GM21528 (cell line): ENCODE measurements at regions not wholly inside any gene's neighbourhood (a gene's known extent, or its start where the extent isn't known, plus 50 kb on each side); places are given as distances from the start of the nearest gene placed in this dataset.

Experiments used
- ATAC-seq: cut with Tn5 transposase; IDR thresholded peaks from one replicate; pipeline ENCODE4 v1.9.1; 2021; ENCODE audit warnings: mild to moderate bottlenecking, moderate library complexity; ENCODE audit not compliant: unreplicated experiment, low FRiP score

DNA sequence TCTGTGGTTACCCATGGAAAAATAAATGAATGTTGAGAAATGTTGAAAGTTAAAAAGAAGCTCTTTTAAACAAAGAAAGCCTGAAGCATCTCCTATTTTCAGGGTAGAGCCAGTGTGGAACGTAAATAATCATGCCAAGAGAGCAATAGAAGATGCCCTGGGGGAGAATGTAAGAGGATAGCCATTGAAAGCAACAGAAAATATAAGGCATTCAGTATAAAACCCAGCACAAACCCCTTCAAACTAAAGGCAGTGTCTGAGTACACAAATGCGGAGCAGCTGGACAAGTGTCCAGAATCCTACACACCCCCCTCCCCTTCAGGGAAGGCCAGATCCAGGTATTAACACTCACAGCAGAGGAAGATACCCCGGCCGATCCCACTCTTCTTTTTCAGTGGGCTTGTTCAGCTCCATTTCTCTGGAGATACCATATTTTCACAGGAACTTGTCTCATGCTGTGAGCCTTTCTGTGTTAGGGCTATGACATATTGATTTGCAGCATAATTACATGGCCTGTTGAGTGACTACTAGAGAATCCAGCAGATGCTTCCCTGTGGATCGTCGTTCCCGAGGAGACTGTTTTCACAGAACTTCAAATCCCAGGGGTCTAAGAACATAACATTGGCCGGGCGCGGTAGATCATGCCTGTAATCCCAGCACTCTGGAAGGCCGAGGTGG is 101.2 kb downstream of the PLK2 start:
- no peak for ATAC-seq

DNA sequence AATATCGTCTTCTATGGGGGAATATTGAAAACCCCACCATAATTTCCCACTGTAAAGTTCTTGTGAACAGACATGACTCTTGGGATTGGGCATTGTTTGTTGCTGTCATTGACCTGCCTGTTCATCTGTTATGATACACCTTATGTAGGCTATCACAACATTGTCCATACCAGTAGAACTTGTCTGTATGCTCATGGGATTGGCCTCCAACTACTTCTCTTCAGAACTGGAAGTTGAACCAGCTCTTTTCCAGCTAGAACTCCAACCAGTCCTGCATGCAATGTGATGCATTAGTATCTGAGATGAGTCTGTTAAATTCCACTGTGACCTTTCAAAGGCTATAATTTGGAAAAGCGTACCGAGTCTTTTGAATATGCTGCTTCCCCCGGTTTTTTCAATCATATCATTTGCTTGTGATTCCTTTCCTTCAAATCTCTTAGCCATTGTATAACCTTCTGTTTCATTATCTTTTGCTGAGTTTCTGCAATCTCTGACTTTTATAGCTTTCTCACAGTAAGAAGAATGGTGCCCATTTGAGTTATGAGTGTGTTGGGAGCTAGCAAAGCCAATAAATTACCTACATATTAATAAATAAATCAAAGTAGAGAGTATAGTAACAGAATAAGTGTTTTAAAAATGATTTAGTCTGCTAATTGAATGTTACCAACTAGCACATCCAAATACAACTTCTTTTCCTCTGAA is 101.9 kb downstream of the PLK2 start:
- no peak for ATAC-seq

DNA sequence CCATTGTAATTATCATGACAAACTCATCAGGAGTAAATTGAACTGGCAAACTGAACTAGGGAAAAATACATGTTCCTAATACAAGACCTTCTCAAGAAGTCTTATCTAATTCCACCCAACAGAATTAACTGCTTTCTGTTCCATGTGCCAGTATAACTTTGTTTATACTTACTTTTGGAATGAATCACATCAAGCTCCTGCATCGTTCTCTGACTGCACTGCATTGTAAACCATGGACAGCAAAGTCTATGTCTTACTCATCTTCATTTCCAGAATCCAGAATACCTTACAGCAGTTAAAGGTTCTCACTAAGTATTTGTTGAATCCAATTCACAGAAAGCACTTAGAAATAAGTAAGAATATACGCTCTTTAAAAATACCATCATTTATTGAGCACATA is 102.8 kb downstream of the PLK2 start:
- no peak for ATAC-seq

DNA sequence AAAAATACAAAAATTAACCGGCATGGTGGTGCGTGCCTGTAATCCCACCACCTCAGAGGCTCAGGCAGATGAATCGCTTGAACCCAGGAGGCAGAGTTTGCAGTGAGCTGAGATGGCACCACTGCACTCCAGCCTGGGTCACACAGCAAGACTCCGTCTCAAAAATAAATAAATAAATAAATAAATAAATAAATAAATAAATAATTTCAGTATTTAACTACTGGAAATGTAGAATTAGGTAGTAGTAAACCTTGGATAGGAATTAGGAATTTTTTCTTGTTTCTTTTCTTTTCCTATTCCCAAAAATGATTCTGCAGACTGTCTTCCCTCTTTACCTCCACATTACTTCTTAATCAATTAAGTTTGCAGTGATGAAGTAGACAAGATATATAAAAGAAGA is 103.2 kb downstream of the PLK2 start:
- ATAC-seq, result no peak

DNA sequence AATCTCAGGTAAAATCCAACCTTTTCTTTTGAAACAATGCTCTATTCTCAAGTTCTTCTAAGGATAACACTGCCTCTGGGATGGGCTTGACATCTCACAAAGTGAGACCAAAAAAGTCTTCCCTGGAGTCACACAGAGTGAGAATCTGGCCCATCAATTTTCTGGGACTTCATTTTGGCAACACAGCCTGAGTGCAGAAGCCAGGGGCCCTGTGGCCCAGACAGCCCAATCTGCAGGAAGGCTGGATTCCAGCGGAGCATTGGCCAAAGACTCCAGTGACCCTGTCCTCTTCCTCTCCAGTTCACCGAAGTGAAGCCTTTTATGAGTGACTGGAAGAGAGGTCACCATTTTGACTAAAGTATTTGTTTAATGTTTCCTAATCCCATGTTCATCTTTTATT is 105.1 kb downstream of the PLK2 start:
- no peak for ATAC-seq

DNA sequence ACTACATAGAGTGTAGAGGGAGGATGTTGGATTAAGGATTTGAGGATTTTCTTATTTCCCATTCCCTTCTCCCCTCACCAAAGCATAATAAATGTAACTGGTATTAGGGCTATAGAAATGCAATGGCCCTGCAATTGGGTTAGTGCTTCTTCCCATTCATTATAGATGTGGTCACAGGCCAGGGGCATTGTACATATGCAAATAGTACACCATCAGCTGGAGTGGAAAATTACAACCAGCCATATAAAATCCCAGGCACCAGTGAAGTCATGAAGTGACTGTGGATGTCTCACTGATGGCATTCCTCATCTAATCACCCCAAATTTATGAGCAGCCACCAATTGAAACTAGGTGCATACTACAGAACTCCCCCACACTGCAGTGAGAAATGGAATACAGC is 105.9 kb downstream of the PLK2 start:
- no peak for ATAC-seq

DNA sequence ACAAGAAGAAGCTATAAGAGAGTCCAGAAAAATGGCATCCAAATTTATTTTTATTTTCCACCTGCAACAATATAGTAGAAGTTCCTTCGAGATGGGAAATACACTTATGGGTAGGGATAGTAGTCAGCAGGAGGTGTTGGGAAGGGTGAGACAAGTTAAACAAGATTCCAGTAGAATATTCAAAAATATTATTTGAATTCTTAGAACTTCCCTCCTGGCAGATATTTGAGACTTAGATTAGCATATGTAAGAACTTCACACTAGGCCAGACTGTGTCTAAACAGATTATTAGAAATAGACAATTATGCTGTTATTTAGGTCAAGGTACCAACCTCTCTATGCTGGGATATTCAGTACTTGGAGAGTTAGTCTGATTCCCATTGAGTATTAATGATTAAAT is 108.7 kb downstream of the PLK2 start:
- ATAC-seq, result no peak

DNA sequence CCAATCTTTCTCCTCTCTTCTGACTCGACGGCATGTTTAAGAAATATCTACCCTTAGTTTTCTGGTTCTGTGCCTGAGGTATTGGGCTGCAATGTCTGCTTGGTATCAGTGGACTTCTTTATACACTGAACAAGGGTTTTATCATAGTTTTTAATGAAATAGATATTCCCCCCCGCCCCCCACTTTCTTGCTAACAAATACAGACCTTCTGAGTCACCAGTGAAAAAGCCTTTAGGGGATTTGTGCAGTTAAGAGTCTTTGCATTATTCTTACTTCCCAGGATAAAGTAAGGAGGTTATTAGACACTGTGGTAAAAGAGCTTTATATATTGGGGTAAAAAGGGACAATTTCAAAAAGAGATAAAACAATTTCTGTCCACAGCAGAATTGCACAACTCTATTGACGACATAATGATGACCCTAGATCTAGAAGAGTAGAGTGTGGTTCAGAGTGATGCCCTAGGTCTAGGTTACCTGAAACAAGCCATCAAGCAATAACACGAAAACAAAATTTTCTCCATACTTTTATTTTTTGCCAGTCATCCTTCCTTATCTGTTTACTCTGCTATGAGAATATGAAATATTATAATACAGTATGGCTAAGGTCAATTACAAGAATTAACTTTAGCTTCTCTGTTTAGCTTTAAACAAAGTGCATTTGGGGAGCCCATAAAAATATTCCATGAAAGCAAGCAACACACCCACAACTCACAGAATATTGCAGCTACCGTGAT is 110.7 kb downstream of the PLK2 start:
- no peak for ATAC-seq

DNA sequence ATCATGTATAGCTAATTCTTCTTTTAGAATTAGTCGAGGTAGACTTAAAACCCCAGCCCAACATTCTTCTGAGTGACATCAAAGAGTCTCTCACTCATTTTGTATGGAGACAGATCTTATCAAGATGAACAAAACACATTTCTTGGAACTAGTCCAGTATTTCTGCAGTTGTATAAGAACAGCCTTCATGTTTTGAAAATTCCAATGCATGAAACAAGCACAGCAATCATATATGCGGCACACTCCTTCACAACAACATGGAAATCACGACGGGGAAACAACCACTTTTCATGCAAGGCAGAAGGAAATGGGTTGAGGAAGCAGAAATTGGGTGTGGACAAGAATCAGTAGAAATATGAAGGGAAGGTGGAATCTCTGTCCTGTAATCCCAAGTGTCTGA is 113.8 kb downstream of the PLK2 start:
- no peak for ATAC-seq

DNA sequence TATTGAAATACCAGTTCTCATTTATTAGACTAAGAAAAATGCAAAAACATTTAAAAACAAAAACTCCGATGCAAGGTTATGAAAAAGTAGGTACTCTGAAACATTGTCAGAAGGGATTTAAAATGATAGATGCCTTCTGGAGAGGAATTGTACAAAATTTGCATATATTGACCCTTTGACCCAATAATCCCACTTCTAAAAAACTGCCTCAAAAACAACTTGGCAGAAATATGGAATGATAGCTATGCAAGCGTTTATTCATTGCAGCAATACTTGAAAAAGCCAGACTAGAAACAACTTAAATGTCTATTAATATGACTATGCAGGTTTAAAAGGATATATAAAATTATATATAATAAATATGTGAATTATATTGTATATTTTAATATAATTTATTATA is 118.4 kb downstream of the PLK2 start:
- ATAC-seq, result no peak

DNA sequence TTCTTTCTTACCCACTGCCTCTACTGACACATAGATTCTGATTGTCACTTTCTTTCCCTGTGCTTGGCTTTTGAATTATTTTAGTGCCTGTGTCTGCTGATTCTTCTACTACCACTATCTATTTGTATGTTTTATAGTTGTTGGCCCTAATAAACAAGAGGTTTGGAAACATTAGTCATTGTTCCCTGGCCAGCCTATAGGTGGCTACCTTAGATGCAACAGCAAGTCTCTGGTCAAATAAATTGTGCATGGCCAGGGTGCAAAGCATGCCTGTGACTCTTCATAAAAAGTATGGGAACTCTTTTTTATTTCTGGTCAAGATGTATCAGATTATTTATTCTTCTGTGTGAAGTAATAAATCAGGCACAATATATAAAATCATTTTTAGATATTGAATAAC is 124.4 kb downstream of the PLK2 start:
- no peak for ATAC-seq

DNA sequence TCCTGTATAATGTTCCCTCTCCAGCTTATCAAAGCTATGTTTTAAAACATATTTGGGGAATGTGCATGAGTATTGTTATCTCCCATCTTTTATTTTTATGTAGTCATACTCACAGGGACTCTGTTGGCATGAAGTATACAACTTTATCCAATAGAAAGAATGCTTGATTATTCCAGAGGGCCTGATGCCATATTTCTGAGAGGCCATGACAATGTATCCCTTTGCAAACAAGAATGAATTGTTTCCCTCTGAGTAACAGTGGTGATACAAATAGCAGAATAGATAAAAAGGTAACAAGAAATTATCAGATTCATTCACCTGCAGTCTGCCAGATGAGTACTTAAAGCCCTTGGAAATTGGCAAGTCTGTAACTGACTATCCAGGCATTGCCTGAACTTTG is 125.9 kb downstream of the PLK2 start:
- no peak for ATAC-seq

DNA sequence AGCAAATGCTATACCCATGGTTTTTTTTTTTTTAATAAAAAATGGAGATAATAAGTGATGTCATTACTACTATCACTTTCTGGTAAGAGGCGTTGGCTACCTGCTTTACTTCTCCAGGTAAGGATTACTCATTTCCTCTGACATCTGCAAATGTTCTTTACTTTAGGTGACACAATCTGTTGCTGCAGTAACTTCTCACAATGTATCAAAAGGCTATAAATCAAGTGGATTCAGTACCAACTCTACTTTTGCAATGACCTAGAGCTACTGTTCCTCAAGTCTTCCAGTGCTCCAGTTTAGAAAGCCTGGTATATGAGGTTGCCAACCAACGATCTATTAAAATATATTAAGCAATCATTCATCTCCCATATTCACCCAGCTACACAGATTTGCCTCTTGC is 129.1 kb downstream of the PLK2 start:
- no peak for ATAC-seq

DNA sequence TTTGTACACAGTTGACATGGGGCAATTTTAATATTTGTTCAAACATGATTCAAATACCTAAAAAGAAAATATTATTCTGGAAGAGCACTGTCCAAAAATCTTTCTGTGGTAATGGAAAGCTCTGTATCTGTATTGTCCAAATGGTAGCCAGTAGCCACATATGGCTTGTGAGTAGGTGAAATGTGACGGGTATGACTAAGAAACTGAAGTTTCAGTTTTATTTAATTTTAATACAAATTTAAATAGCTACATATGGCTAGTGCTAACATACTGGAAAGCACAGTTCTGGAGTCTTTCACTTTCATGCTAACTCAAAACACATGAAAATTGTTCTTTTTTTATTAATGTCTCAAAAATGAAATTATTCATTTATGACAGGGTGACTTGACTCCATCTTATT is 132.6 kb downstream of the PLK2 start:
- no peak for ATAC-seq

DNA sequence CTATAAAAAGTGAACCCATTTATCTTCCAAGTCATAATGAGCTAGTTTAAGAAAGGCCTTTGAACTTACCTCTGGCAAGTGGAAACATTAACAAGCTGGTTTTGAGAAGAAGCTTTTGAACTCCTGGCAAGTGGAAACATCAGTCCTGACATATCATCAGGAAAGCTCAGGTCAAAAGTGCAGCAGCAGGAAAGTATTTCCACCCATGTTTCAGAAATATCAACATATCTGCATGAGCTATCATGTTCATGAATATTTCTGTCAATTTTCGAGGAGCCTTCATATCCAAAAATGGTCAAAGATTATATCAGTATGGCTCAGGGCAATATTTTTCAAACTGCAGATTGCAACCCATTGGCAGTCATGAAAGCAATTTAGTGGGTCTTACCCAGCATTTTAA is 133.9 kb downstream of the PLK2 start:
- no peak for ATAC-seq

DNA sequence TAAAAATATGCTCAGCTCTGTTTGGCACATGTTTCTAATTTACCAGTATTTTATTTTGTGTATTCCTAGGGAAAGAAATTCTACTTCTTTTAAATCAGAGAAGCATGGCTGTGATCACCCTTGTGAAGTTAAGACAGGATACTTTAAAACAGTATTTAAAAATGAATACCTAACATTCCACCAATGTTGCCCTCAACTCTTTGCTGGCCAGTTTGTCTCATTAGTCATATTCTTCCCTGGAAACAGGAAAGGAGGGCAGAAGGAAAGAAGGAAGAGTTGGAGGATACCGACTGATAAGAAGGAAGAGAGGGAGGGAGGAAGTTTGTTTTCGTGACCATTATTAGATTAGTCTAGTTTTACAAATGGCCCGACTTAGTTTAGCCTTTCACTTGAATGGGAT is 137.4 kb downstream of the PLK2 start:
- no peak for ATAC-seq

DNA sequence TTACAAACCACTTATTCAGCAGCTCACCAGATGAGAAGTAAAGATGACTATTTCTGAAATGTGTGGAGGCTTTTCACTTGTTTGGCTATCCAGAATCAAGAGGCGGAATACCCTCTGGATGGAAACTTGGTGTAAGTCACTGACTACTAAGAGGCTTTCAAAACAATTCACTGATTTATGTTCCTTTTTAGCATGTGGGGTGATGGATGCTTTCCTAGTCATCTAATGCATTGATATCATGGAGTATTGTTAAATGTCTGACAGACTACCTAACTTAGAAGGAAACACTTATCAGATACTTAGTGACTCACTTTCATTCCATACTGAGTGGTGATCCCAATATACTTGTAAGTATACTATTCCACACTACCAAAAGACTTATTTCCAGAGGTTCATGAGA is 141.4 kb downstream of the PLK2 start:
- no peak for ATAC-seq

DNA sequence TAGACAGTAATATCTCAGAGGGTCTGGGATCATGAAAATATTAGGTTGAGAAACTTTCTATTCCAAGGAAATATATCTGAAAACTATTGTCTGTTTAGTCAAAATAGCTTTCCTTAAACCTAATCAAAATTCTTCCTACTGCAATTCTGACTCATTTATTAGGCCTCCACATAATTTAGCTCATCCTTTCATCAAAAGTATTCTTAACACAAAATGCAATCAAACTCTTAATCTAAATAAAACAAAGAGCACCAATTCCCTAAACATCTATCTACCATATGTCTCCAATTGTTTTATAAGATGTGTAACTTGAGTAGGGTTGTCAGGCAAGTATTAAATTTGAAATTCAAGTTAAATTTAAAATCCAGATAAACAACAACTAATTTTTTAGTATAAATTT is 142.1 kb downstream of the PLK2 start:
- no peak for ATAC-seq

DNA sequence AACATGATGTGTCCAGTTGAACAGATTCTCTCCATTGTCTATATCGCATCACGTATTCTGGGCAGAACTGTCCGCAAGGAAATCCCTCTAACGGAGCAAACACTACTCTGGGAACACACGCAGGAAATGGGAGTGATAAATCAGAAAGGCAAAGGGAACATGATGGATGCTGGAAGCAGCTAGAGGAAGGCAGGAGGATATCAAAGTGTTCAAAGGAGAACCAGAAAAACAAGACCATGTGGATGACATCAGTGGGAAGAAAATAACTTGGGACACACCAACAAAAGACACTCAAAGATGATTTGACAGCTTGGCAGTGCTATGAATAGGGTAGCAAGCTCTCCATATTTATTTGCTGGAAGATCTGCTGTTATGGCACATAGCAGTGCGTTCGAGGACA is 142.9 kb downstream of the PLK2 start:
- ATAC-seq, result no peak

DNA sequence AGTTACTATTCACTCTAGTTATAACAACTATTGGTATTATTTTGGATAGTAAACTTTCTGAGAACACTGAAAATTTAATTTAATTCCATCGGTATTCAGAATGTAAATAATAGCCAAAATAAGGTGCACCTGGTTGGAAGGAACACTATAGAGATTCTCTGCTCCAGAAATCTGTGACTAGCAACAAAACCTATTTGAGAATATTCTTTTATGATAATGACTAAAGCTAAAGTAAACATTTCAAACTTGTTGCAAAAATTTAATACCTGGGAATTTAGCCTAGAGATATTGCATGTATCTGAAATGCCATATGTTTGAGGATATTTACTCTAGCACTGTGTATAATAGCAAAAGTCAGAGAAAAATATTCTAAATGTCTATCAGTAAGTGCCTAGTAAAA is 144.1 kb downstream of the PLK2 start:
- no peak for ATAC-seq

DNA sequence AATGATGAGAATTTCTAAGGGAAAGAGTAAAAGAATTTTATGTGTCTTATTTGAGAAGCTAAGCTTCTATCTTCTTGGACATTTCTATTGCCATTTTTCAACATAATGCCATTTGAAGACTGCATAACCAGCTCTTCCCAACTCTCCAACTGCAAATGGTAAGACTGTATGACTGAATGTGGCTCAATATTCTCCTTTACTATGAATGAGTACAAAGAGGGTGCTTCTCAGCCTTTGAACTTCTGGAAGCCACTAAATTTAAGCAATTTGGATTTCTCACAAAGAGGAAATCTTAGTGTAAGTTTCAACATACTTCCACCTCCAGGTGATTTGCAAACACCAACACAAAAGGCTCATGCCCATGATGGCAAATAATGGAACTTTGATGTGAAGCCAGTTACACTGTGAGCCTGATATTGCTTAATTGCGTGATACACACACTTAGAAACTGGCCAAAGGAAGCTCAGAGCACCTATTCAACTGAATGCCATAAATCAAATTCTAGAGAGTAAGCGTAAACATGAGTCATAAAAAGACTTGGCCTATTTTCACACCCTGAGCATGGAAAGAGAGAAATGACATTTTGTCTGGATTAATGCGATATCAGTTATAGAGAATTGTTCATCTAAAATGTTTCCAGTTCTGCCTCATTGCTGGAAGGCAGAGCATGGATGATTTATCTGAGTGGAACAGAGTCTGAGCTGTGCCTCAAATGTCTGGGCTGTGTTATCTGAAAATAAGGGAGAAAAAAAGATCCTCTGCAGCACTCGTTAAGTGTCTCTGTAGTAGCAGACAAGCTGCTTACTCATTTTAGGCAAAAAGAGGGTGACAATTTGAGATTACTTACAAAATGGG is 145.3 kb downstream of the PLK2 start:
- no peak for ATAC-seq
